HT1080 (cell line): ENCODE measurements at regions not wholly inside any gene's neighbourhood (a gene's known extent, or its start where the extent isn't known, plus 50 kb on each side); places are given as distances from the start of the nearest gene placed in this dataset.
A peak's percentile ranks its signal among the peaks of the same experiment; 100 is the strongest.
"Not testable (repeated sequence)": the region's sequence is repeated elsewhere in the genome, so short reads cannot be mapped to it uniquely, and the experiment has no call there.

ENCODE experiments used
- DNase-seq: peaks from one replicate; pipeline ENCODE4 v3.0.0-alpha.2; 2015; ENCODE audit warnings: low read depth

- DNase-seq: no peak
Measured at GRCh38 chr3:70740872-70741271, 428.4 kb upstream of the MDFIC2 start.

- DNase-seq: no peak
Measured at GRCh38 chr3:70740071-70740470, 427.6 kb upstream of the MDFIC2 start.

- no peak for DNase-seq
Measured at GRCh38 chr3:70738291-70738681, 425.8 kb upstream of the MDFIC2 start.

- no peak for DNase-seq
Measured at GRCh38 chr3:70737666-70738290, 425.3 kb upstream of the MDFIC2 start.

GRCh38 chr3:70736009-70736408 is 423.6 kb upstream of the MDFIC2 start:
- peak; percentile 1 for DNase-seq

GRCh38 chr3:70734756-70735155 is 422.3 kb upstream of the MDFIC2 start:
- DNase-seq: no peak

GRCh38 chr3:70731046-70731445 is 418.6 kb upstream of the MDFIC2 start:
- DNase-seq: no peak

- DNase-seq: no peak
Measured at GRCh38 chr3:70729845-70730244, 417.4 kb upstream of the MDFIC2 start.

- no peak for DNase-seq
Measured at GRCh38 chr3:70728311-70728710, 415.9 kb upstream of the MDFIC2 start.

GRCh38 chr3:70726961-70727360 is 414.5 kb upstream of the MDFIC2 start:
- DNase-seq: peak; percentile 25

GRCh38 chr3:70726096-70726938 is 413.9 kb upstream of the MDFIC2 start:
- no peak for DNase-seq

- DNase-seq: no peak
Measured at GRCh38 chr3:70722018-70722417, 409.6 kb upstream of the MDFIC2 start.

- DNase-seq: peak; percentile 40
Measured at GRCh38 chr3:70716832-70717231, 404.4 kb upstream of the MDFIC2 start.

- no peak for DNase-seq
Measured at GRCh38 chr3:70712449-70713082, 400.1 kb upstream of the MDFIC2 start.

GRCh38 chr3:70703305-70704102 is 391.1 kb upstream of the MDFIC2 start:
- DNase-seq: no peak

- DNase-seq: peak; percentile 27
Measured at GRCh38 chr3:70702132-70702531, 389.7 kb upstream of the MDFIC2 start.

GRCh38 chr3:70684701-70685100 is 372.3 kb upstream of the MDFIC2 start:
- DNase-seq: no peak

GRCh38 chr3:70675810-70676209 is 363.4 kb upstream of the MDFIC2 start:
- not testable (repeated sequence) for DNase-seq

GRCh38 chr3:70658513-70659310 is 346.3 kb upstream of the MDFIC2 start:
- no peak for DNase-seq

- DNase-seq: no peak
Measured at GRCh38 chr3:70657454-70657853, 345.0 kb upstream of the MDFIC2 start.

- DNase-seq: no peak
Measured at GRCh38 chr3:70647823-70648222, 335.4 kb upstream of the MDFIC2 start.
